ENCODE measurements at regions not wholly inside any gene's neighbourhood (a gene's known extent, or its start where the extent isn't known, plus 50 kb on each side); places are given as distances from the start of the nearest gene placed in this dataset.

- DNase-seq, result no peak
Observed at GRCh38 chr1:209390764-209391163, 192.8 kb upstream of the CAMK1G start.

GRCh38 chr1:209391792-209392191, 191.7 kb upstream of the CAMK1G start:
- no peak for DNase-seq

GRCh38 chr1:209395169-209395568, 188.3 kb upstream of the CAMK1G start:
- no peak for DNase-seq

GRCh38 chr1:209397371-209397770, 186.1 kb upstream of the CAMK1G start:
- DNase-seq, result no peak

- no peak for DNase-seq
Observed at GRCh38 chr1:209397910-209398309, 185.6 kb upstream of the CAMK1G start.

- DNase-seq, result peak; percentile 43
Observed at GRCh38 chr1:209398313-209398991, 185.1 kb upstream of the CAMK1G start.

- DNase-seq, result no peak
Observed at GRCh38 chr1:209399800-209400199, 183.7 kb upstream of the CAMK1G start.

- no peak for DNase-seq
Observed at GRCh38 chr1:209400351-209401220, 182.9 kb upstream of the CAMK1G start.

GRCh38 chr1:209402697-209403096, 180.8 kb upstream of the CAMK1G start:
- no peak for DNase-seq

- no peak for DNase-seq
Observed at GRCh38 chr1:209403921-209404320, 179.6 kb upstream of the CAMK1G start.

GRCh38 chr1:209404577-209404976, 178.9 kb upstream of the CAMK1G start:
- no peak for DNase-seq

- DNase-seq, result no peak
Observed at GRCh38 chr1:209405183-209405814, 178.2 kb upstream of the CAMK1G start.

GRCh38 chr1:209406168-209406567, 177.3 kb upstream of the CAMK1G start:
- no peak for DNase-seq

- no peak for DNase-seq
Observed at GRCh38 chr1:209406595-209406994, 176.9 kb upstream of the CAMK1G start.

- no peak for DNase-seq
Observed at GRCh38 chr1:209409780-209410179, 173.7 kb upstream of the CAMK1G start.

- no peak for DNase-seq
Observed at GRCh38 chr1:209411491-209411929, 172.0 kb upstream of the CAMK1G start.

- no peak for DNase-seq
Observed at GRCh38 chr1:209412036-209412435, 171.5 kb upstream of the CAMK1G start.

- no peak for DNase-seq
Observed at GRCh38 chr1:209412566-209412965, 170.9 kb upstream of the CAMK1G start.

GRCh38 chr1:209413062-209413461, 170.5 kb upstream of the CAMK1G start:
- no peak for DNase-seq

- DNase-seq, result no peak
Observed at GRCh38 chr1:209414803-209415329, 168.6 kb upstream of the CAMK1G start.

GRCh38 chr1:209416039-209416438, 167.5 kb upstream of the CAMK1G start:
- DNase-seq, result no peak

- no peak for DNase-seq
Observed at GRCh38 chr1:209416716-209417115, 166.8 kb upstream of the CAMK1G start.

GRCh38 chr1:209417761-209418160, 165.8 kb upstream of the CAMK1G start:
- no peak for DNase-seq

Measured in T1000 (cell line).